ENCODE measurements at regions not wholly inside any gene's neighbourhood (a gene's known extent, or its start where the extent isn't known, plus 50 kb on each side); places are given as distances from the start of the nearest gene placed in this dataset.

DNA sequence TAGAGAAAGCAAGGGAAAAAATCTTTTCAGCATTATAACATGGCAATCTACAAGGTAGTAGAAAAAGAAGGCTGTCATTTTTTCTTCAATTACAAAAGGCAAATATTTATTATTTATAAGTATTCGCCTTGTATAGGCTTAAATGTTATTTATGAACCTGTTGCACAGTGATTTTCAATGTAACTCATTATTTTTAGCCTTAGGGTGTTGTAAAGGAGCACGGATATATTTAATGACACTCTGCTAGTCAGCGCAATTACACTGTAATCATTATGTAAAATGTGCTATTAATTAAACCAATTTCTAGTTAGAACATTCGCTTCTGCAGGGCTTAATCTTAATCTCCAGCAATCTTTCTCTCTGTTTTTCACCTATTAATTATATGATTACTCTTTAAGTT is 145.0 kb downstream of the ATG4C start:
- DNase-seq (ENCODE audit: low read depth), result no peak
- H3K4me3 ChIP-seq (ENCODE audit: low read depth, low read length), result no peak overlapping the region
- TF ChIP-seq, protein P1, sequence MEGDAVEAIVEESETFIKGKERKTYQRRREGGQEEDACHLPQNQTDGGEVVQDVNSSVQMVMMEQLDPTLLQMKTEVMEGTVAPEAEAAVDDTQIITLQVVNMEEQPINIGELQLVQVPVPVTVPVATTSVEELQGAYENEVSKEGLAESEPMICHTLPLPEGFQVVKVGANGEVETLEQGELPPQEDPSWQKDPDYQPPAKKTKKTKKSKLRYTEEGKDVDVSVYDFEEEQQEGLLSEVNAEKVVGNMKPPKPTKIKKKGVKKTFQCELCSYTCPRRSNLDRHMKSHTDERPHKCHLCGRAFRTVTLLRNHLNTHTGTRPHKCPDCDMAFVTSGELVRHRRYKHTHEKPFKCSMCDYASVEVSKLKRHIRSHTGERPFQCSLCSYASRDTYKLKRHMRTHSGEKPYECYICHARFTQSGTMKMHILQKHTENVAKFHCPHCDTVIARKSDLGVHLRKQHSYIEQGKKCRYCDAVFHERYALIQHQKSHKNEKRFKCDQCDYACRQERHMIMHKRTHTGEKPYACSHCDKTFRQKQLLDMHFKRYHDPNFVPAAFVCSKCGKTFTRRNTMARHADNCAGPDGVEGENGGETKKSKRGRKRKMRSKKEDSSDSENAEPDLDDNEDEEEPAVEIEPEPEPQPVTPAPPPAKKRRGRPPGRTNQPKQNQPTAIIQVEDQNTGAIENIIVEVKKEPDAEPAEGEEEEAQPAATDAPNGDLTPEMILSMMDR (IDR thresholded peaks at IDR 0.05; ENCODE audit: insufficient read depth, low read depth, low read length, missing control alignments), result no peak

DNA sequence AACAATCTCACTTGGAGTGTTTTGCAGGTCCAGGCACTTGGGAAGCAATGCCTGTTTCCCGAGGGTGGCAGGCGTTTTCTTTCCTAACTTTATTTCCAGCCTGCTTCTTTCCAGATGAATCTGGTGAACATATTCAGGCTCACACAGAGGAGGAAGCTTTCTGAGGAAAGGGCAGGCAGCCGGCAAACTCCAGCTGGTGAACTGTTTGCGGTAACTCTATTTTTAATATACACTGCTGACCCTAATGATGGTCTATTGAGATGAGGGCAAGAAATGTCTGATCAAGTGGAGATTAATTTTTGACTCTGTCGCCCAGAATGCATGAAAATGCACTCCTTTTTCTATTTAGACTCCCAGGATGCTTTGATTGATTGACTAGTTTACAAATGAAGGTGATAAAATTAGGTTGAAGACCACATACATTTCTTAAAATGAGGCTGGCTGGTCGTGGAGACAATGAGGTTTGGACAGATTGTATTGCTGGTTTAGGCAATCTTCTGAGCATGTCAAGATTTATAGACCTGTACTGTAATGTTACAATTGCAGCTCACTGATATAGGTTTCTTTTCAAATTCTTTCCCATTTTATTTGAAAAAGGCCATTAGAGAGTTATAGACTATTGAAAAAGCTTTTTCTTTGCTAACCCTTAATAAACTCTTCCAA is 153.8 kb downstream of the ATG4C start:
- no peak for DNase-seq (ENCODE audit: low read depth)
- TF ChIP-seq, protein P1 (IDR thresholded peaks at IDR 0.05; ENCODE audit: insufficient read depth, low read depth, low read length, missing control alignments), result no peak
- no peak overlapping the region for H3K4me3 ChIP-seq (ENCODE audit: low read depth, low read length)

DNA sequence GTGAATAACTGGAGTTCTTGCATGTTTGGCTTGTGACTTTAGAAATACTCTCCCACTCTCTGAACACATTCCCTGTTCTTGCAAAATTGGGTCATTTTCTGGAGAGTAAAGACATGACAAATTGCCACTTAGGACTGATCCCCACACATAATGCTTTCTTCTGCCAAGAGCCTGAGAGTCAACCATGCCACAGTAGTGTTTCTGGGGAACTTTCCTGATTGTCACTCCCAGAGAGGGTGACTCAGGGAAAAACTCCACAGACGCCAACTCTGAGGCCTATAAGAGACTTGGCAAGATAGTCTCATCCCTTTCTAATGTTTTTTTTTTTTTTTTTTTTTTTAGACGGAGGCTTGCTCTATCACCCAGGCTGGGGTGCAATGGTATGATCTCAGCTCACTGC is 157.8 kb downstream of the ATG4C start:
- H3K4me3 ChIP-seq (ENCODE audit: low read depth, low read length), result no peak overlapping the region
- DNase-seq (ENCODE audit: low read depth), result no peak
- TF ChIP-seq, protein P1 (IDR thresholded peaks at IDR 0.05; ENCODE audit: insufficient read depth, low read depth, low read length, missing control alignments), result no peak

DNA sequence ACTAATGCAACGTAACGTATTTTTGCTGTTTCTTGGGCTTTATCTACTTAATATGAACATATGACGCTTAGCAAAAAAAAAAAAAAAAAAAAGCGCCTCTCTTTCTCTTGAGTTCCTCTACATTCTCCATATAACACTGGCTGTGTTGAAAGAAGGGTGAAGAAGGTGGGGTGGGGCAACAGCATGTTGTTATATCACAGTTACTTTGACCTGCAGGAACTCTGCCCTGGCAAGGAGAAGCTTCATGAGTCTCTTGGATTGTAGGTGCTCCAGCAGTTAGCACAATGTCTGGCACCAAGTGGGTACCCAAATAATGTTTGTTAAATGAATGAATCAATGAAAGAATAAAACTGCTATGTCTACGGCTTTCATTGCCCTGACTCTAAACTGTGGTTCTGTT is 162.6 kb downstream of the ATG4C start:
- H3K4me3 ChIP-seq (ENCODE audit: low read depth, low read length), result no peak overlapping the region
- DNase-seq (ENCODE audit: low read depth), result no peak
- TF ChIP-seq, protein P1 (IDR thresholded peaks at IDR 0.05; ENCODE audit: insufficient read depth, low read depth, low read length, missing control alignments), result no peak

DNA sequence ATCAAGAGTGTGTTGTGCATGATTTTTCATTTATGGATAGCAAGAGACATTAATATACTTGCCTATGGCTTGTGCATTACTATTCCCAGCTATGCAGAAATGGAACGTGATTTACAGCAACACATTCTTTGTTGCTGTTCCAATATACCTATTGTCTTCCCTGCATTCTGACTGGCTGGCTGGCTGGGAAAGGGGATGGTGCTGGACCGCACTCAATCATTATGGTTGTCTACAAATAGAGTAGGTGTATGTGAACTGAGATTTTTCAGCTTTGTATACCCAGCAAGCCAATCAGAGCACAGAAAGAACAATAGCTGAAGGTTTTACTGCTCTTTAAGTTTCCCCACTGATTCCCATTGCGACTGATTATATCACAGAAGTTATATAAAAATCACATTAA is 167.5 kb downstream of the ATG4C start:
- TF ChIP-seq, protein P1 (IDR thresholded peaks at IDR 0.05; ENCODE audit: insufficient read depth, low read depth, low read length, missing control alignments), result no peak

DNA sequence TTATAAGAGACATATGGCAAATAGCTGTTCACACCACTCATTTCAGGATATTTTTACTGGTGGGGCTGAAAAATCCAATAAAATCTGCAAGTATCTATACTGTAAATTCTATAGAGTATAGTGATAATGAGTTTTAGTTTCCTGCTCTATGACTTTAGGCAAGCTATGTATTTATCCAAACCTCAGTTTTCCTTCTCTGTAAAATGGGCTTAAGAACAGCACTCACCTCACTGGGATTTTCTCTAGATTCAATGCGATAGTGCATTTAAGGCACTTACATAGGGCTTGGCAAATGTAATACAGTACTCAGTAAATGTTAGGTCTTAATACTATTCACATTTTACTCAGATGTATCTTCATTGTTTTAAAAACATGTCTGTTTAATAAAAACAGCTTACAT is 168.7 kb downstream of the ATG4C start:
- TF ChIP-seq, protein P1 (IDR thresholded peaks at IDR 0.05; ENCODE audit: insufficient read depth, low read depth, low read length, missing control alignments), result no peak
- H3K4me3 ChIP-seq (ENCODE audit: low read depth, low read length), result no peak overlapping the region
- DNase-seq (ENCODE audit: low read depth), result no peak

More for the DNA sequence above, 167.5 kb downstream of the ATG4C start:
- no peak overlapping the region for H3K4me3 ChIP-seq (ENCODE audit: low read depth, low read length)
- no peak for DNase-seq (ENCODE audit: low read depth)

DNA sequence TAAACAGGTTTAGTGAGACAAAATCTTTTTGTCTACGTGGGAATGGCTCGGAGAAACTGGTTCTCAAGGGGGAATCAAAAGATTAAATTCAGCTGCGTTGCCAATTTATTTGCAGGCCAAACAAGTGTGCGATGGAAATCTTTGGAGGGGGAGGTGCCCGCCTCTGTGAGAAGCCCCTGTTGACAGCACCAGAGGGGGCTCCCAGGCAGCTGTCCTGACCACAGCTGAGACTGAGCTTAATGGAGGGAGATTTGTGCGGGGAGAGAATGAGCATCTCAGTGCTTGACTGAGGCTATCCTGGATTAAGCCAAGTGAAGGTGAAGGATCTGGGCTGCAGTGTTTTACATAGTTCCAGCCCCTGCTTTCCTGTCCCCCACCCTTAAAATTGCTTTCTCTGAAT is 169.7 kb downstream of the ATG4C start:
- DNase-seq (ENCODE audit: low read depth), result no peak
- TF ChIP-seq, protein P1 (IDR thresholded peaks at IDR 0.05; ENCODE audit: insufficient read depth, low read depth, low read length, missing control alignments), result no peak
- no peak overlapping the region for H3K4me3 ChIP-seq (ENCODE audit: low read depth, low read length)

Data from GM12865 (cell line).